ENCODE measurements at regions not wholly inside any gene's neighbourhood (a gene's known extent, or its start where the extent isn't known, plus 50 kb on each side); places are given as distances from the start of the nearest gene placed in this dataset.

- TF ChIP-seq POLR2A (IDR thresholded peaks at IDR 0.05), result no peak
- TF ChIP-seq, protein P1, sequence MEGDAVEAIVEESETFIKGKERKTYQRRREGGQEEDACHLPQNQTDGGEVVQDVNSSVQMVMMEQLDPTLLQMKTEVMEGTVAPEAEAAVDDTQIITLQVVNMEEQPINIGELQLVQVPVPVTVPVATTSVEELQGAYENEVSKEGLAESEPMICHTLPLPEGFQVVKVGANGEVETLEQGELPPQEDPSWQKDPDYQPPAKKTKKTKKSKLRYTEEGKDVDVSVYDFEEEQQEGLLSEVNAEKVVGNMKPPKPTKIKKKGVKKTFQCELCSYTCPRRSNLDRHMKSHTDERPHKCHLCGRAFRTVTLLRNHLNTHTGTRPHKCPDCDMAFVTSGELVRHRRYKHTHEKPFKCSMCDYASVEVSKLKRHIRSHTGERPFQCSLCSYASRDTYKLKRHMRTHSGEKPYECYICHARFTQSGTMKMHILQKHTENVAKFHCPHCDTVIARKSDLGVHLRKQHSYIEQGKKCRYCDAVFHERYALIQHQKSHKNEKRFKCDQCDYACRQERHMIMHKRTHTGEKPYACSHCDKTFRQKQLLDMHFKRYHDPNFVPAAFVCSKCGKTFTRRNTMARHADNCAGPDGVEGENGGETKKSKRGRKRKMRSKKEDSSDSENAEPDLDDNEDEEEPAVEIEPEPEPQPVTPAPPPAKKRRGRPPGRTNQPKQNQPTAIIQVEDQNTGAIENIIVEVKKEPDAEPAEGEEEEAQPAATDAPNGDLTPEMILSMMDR (IDR thresholded peaks at IDR 0.05), result no peak
- no peak for TF ChIP-seq POLR2AphosphoS5 (IDR thresholded peaks at IDR 0.05; ENCODE audit: insufficient read depth in 1 of 2, low read depth in 1 of 2)
These were observed 181.3 kb downstream of the VEGFC start for GRCh38 chr4:176611381-176611780.

Data from vagina (tissue), 2 donors.